ENCODE measurements at regions not wholly inside any gene's neighbourhood (a gene's known extent, or its start where the extent isn't known, plus 50 kb on each side); places are given as distances from the start of the nearest gene placed in this dataset.

DNA sequence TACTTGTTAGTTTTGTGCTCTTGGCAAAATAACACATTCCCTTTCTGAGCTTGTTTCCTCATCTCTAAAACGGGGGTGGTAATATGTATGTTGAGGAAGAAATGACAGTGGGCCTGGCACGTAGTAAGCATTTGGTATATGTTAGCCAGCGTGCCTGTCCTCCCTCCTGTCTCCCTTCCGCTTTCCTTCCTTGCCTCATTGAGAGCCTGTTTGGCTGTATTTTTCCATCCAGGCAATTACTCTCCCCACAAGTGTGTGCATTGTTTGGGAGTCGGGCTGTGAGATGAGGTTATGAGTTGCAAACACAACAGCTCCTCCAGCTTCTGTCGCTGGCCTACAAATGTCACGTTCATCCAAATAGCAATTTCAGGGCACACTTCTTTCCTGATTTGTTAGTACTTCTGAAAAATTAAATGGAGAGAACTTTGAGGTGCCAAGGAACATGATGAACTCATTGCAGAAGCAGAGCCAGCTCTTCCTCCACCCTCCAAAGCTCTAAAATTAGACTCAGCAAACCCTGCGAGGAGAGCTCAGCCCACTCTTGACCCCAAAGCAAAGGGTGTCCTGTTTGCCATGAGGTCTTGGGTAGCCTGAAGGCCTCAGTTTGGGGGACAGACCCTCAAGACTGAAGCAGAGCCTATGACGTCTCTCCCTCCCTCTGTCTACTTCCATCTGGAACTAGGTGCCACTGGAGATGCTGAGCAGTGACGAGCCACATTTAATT is 50.7 kb upstream of the TOX2 start:
- intact Hi-C loops (cut with DNase I): loop anchor here in 1 of 2 donors (10.0 kb wide), 1 partner anchor 1291 kb away; no protein-coding TSS in a partner anchor
- no peak for DNase-seq (ENCODE audit: low spot score)

- DNase-seq (ENCODE audit: low spot score): no peak
- intact Hi-C loops (cut with DNase I): loop anchor here in 1 of 2 donors (10.0 kb wide), 1 partner anchor 1291 kb away; no protein-coding TSS in a partner anchor
Measured at GRCh38 chr20:43863330-43863729, 51.3 kb upstream of the TOX2 start.

DNA sequence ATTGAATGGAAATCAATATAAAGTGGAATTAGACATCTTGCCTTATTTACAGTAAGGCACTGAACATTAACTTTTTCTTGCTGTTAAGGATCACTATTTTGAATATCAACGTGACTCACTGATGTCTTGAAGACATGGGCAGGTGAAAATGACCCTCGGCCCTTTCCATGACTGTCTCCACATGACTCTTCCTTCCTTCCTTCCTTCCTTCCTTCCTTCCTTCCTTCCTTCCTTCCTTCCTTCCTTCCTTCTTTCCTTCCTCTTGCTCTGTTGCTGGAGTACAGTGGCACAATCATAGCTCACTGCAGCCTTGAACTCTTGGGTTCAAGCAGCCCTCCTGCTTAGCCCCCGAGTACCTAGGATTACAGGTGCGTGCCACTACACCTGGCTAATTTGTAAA is 52.2 kb upstream of the TOX2 start:
- no peak for DNase-seq (ENCODE audit: low spot score)
- intact Hi-C loops (cut with DNase I): loop anchor here in 1 of 2 donors (10.0 kb wide), 1 partner anchor 1292 kb away; no protein-coding TSS in a partner anchor

DNA sequence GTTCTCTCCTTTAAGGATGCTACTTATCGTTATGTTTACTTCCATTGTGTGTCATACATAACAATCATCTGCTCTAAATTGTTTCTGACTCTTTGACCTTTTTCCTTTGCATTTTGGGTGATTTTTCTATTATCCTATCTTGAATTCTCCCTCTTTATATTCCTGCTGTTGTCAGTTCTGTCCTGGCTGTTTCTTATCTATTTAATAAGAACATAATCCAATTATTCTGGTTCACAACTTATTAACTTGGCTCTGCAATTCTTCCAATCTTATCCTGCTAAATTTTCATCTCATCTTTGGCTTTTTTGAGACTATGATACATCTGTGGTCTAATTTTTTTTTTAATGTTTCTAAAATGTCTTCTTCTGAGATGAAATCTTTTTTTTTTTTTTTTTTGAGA is 54.7 kb upstream of the TOX2 start:
- DNase-seq (ENCODE audit: low spot score): no peak
- intact Hi-C loops (cut with DNase I): loop anchor here in 1 of 2 donors (10.0 kb wide), 1 partner anchor 1295 kb away; no protein-coding TSS in a partner anchor

- intact Hi-C loops (cut with DNase I): no loop called here
- no peak for DNase-seq (ENCODE audit: low spot score)
Measured at GRCh38 chr20:43857932-43858331, 56.7 kb upstream of the TOX2 start.

- no peak for DNase-seq (ENCODE audit: low spot score)
- intact Hi-C loops (cut with DNase I): no loop called here
Measured at GRCh38 chr20:43857127-43857526, 57.5 kb upstream of the TOX2 start.

DNA sequence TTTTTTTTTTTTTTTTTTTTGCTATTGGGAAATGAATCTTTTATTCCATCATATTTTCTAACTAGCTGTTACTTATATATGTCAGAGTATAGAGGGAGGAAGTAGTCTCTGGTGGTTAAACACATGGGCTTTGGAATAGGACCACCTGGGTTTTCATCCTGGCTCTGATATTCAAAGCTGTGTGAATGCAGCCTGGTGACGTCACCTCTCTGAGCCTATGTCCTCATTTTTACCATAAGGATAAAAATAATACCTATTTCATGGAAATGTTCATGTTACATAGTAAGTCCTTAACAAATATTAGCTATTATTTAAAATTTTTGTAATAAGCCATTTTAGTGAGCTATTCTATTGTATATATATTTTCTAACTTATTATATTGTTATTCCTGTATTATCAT is 58.8 kb upstream of the TOX2 start:
- no peak for DNase-seq (ENCODE audit: low spot score)
- intact Hi-C loops (cut with DNase I): no loop called here

DNA sequence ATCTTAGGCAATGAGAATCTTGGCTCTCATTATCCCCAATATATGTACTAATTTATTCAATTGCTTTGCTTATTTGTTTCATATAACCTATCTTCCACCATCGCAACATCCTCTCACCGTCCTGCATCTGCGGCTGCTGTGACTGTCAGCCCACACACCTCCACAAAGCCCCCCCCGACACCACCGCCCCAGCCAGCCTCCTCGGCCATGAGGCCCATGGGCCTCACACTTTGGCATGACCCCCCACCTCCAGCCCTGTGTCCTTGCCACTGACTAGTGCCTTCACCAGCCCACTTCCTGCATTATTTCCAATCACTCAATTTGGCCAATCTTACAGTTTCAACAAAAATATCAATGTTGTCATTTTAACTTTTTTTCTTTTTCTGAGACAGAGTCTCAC is 60.7 kb upstream of the TOX2 start:
- DNase-seq (ENCODE audit: low spot score): no peak
- intact Hi-C loops (cut with DNase I): no loop called here

DNA sequence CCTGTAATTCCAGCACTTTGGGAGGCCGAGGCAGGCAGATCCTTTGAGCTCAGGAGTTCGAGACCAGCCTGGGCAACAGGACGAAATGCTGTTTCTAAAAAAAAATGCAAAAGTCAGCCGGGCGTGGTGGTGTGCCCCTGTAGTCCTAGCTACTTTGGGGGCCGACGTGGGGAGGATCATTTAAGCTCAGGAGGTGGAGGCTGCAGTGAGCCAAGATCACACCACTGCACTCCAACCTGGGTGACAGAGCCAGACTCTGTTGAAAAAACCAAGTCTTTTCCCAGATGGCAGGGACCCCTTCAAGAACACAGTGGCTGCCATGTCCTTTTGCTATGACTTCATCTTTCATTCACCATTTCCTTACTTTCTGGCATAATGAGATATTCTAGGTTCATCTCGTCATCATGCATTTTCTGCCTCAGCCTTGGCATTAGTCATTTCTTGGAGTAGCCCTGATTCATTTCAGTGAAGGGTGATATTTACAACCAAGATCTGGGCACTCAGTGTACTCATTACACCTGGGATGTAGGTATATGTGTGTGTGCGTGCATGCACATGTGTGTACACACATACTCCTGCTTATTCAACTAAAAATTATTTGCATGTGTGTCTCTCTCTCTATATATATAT is 61.4 kb upstream of the TOX2 start:
- intact Hi-C loops (cut with DNase I): no loop called here
- no peak for DNase-seq (ENCODE audit: low spot score)

GRCh38 chr20:43849496-43850186 is 65.0 kb upstream of the TOX2 start:
- no peak for DNase-seq (ENCODE audit: low spot score)

GRCh38 chr20:43846516-43846905 is 68.1 kb upstream of the TOX2 start:
- intact Hi-C loops (cut with DNase I): no loop called here
- DNase-seq (ENCODE audit: low spot score): no peak

More at GRCh38 chr20:43849496-43850186, 65.0 kb upstream of the TOX2 start:
- intact Hi-C loops (cut with DNase I): no loop called here

GRCh38 chr20:43844778-43845614 is 69.7 kb upstream of the TOX2 start:
- intact Hi-C loops (cut with DNase I): no loop called here
- DNase-seq (ENCODE audit: low spot score): no peak

DNA sequence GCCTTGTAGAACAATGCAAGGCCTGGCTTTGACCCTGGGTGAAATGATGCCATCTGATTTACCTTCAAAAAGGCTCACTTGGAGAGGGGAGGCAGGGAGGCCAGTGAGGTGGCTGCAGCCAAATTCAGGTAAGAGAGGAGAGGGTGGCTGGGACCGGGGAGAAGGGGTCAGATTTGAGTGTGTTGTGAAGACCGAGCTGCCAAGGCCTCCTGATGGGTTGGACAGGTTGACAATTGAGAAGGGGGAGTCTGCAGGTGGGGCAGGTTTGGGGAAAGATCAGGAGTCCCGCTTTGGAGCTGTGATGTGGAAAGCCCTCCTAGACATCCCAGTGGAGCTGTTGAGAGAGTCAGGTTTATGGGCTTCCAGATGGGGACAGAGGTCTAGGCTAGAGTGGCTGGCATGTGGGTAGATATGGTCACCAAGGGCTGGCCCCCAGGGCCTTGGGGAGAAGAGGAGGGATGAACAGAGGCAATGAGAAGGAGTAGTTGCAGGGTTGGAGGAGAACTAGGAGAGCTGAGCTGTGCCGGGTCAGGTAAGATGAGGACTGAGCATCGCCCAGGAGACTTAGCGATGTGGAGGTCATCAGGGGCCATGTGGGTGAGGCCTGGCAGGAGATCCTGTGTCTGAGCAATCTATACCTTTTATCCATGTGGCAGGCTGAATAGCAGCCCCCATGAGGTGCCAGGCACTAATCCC is 70.5 kb upstream of the TOX2 start:
- intact Hi-C loops (cut with DNase I): no loop called here

GRCh38 chr20:43843096-43843964 is 71.3 kb upstream of the TOX2 start:
- DNase-seq (ENCODE audit: low spot score): no peak
- intact Hi-C loops (cut with DNase I): no loop called here

More for the DNA sequence above, 70.5 kb upstream of the TOX2 start:
- DNase-seq (ENCODE audit: low spot score): no peak

GRCh38 chr20:43842126-43843020 is 72.3 kb upstream of the TOX2 start:
- intact Hi-C loops (cut with DNase I): no loop called here
- no peak for DNase-seq (ENCODE audit: low spot score)

DNA sequence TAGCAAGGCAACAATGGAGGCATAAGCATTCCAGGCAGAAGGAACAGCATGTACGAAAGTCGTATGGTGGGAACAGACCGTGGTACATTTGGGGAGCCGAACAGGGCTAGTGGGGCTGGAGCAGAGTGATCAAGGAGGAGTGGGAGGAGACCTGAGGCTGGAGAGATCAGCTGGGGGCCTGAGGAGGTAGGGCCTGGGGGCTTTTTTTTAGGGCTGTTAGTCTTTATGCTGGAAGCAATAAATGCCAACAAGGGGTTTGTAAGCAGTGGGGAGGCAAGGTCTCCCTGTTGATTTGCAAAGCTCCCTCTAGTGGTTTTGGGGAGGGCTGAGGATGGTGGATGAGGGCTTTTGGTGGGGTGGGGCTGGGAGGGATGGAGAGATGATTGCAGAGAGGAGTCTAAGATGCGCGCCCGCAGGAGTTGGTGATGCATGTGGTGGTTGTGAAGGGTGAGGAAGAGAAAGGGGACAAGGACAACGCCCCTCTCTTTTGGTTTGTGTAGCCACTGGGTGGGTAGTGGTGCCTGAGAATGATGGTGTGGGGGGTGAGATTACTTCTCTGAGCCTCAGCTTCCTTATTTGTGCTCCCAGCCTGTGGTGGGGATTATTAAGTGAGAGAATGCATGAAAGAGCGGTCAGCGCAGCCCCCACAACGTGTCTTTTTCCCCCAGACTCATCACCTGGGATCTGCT is 74.1 kb upstream of the TOX2 start:
- no peak for DNase-seq (ENCODE audit: low spot score)
- intact Hi-C loops (cut with DNase I): no loop called here
